ENCODE measurements at regions not wholly inside any gene's neighbourhood (a gene's known extent, or its start where the extent isn't known, plus 50 kb on each side); places are given as distances from the start of the nearest gene placed in this dataset.

- DNase-seq (ENCODE audit: low read depth): peak; percentile 78
Observed at GRCh38 chr1:181142096-181142958, 53.8 kb downstream of the IER5 start.

- no peak for DNase-seq (ENCODE audit: low read depth)
Observed at GRCh38 chr1:181143102-181143859, 54.8 kb downstream of the IER5 start.

GRCh38 chr1:181144238-181144637, 55.7 kb downstream of the IER5 start:
- no peak for DNase-seq (ENCODE audit: low read depth)

DNA sequence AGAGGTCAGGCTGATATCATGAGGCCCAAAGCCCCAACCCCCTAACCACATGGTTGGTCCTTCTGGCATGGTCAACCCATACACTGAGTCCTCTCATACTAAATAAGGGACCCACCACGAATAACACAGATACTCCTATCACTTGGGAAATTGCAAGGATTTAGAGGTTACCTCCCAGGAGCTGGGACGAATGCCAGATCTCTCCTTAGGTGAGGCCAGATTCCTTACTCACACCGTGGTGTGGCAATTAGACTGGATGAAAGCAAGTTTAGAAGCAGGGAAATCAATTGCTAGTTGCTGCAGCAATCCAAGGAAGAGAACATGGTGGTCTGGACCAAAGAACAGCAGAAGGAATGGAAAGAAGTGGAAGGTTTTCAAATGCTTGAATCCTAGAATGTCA, 60.1 kb downstream of the IER5 start:
- no peak for DNase-seq (ENCODE audit: low read depth)

- DNase-seq (ENCODE audit: low read depth): no peak
Observed at GRCh38 chr1:181149326-181150125, 61.0 kb downstream of the IER5 start.

- DNase-seq (ENCODE audit: low read depth): no peak
Observed at GRCh38 chr1:181150273-181150672, 61.8 kb downstream of the IER5 start.

GRCh38 chr1:181150842-181151241, 62.3 kb downstream of the IER5 start:
- no peak for DNase-seq (ENCODE audit: low read depth)

- DNase-seq (ENCODE audit: low read depth): no peak
Observed at GRCh38 chr1:181151378-181152326, 63.2 kb downstream of the IER5 start.

GRCh38 chr1:181152892-181153633, 64.6 kb downstream of the IER5 start:
- no peak for DNase-seq (ENCODE audit: low read depth)

DNA sequence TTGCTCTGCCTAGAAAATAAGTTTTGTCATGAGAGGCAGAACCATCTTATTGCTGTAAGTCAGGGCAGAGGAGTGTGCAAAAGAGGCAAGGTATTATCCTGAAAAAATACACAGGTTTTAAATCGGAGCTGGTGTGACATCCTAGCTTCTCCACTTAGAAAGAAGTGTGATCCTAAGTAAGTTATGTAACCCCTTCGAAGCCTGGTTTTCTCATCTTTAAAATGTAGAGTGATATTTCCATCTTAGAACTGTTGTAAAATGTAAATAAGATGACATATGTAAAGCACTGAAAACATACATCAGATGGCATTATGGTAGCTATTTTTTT, 65.1 kb downstream of the IER5 start:
- DNase-seq (ENCODE audit: low read depth): no peak

GRCh38 chr1:181155339-181155738, 66.8 kb downstream of the IER5 start:
- no peak for DNase-seq (ENCODE audit: low read depth)

GRCh38 chr1:181159451-181160140, 71.1 kb downstream of the IER5 start:
- no peak for DNase-seq (ENCODE audit: low read depth)

- no peak for DNase-seq (ENCODE audit: low read depth)
Observed at GRCh38 chr1:181160322-181160721, 71.8 kb downstream of the IER5 start.

DNA sequence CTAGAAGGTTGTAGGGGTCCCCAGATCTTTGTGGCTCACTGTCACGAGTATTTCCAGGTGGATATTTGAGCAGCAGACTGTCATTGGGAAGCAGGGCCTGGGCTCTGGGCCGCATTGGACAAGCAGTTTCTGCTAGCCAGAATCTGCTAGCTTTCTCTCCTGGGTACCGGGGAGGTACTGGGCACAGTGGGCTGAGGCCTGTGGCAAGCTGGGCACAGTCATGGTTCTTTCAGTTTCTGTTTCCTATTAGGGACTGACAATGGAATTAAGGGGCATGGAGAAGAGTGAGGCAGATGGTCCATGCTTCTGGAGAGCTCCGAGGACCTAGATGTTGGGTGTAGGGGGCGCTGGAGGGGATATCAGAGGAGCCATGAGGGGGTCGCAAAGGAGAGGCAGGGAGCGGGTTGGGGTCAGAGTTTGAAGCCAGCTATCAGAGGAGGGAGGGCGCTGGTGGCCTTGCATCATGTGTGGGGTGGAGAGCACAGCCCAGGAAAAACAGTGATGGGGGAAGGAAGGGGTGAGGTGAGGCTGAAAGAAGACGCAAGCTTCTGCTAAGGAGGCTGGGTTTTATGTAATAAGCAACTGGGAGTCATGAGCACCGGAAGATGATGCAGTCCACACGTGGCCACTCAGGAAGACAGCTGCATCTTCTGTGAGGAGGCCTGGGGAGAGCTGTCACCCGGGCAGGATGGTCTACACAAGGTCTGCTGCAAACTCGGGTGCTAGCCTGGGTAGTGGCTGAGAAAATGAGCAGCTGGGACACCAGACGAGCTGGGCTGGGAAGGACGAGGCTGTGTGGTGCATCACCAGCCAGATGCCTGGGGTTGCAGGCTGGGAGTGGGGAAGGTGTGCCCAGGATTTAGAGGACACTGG, 72.7 kb downstream of the IER5 start:
- DNase-seq (ENCODE audit: low read depth): no peak

DNA sequence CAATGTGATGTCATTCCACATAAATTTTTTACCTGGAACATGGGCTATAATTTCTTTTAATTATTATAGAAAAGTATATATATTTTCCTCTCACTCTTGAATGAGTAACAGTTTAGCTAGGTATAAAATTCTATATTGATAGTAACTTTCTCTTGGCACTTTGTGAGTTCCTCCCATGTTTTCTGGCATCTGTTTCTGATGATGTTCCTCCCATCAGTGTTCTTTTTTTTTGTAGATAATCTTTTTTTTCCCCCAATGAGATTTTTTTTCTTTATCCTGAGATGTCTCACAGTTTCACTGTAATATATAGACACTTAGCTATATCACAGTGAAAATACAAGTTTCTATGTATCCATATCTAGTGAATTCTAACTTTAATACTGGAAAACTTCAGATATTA, 75.2 kb downstream of the IER5 start:
- DNase-seq (ENCODE audit: low read depth): no peak

DNA sequence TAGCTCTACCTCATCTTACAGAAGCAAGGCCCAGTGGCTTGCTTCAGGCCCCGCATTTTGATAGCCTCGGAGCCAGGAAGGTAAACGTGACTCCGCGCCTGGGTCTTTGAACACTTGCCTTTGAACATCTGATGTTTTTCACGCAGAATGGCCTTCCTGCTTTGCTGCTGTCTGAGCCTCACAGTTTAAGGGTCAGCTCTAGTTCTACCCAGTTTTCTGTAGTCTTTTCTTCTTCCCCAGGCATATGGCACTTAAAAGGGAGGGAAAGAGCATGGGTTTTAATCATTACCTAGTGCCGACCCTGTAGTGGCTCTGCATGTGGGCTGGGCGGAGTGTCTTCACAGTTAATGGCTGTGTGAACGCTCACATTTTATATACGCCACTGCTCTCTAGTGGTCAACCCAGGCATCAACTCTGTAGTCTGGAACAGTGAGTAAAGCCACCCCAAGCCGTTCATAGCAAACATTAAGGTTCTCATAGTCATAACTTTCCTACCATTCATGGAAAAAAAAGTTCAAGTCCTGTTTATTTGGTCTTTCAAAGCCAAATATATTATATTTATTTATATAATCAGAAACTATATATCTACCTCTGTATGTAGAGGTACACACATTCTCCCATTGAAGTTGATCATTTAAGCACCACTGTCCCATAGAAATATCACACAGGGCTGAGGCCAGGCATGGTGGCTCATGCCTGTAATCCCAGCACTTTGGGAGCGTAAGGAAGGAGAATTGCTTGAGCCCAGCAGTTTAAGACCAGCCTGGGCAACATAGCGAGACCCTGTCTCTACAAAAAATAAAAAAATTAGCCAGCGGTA, 78.1 kb downstream of the IER5 start:
- DNase-seq (ENCODE audit: low read depth): peak; percentile 61

GRCh38 chr1:181169281-181169865, 80.9 kb downstream of the IER5 start:
- DNase-seq (ENCODE audit: low read depth): no peak

DNA sequence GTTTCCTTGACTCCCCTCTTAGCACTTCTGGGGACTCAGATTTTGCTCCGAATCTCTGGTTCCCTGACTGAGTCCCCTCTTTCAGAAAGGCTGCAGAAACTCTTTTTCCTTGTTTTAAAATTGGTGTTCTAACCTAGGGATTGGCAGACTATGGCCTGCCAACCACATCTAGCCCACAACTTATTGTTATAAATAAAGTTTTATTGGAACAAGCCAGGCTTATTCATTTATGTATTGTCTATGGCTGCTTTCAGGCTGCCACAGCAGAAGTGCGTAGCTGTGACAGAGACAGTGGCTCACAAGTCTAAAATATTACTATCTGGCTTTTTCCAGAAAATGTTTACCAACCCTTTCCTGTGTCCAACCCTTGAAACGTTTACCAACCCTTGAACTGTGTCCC, 81.7 kb downstream of the IER5 start:
- DNase-seq (ENCODE audit: low read depth): no peak

All from fibroblast of the conjunctiva (primary cell).